ENCODE measurements at regions not wholly inside any gene's neighbourhood (a gene's known extent, or its start where the extent isn't known, plus 50 kb on each side); places are given as distances from the start of the nearest gene placed in this dataset.

DNA sequence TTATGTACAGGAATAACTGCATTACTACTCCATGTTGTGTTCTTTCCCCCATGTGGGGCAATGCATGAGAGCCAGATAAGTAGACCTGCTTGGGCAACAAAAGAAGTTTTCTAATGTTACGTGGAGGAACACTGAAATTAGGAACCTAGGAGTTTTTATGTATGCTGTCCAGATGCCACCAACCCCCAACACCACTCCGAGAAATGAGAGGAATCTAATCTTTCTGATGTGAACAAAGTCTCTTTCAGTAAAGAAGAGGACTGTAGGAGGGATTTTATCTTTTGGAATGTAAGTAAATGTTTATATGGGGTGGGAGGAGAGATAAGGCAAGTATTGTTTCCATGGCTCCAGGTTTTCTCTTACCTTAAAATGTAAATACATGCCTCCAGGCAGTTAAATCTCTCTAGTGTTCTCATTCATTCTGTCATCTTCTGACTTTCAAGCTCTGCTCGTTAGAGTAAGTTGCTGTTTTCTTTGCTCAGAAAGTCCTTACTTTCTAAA, 820.6 kb downstream of the PCDH17 start:
- TF ChIP-seq, protein P1, sequence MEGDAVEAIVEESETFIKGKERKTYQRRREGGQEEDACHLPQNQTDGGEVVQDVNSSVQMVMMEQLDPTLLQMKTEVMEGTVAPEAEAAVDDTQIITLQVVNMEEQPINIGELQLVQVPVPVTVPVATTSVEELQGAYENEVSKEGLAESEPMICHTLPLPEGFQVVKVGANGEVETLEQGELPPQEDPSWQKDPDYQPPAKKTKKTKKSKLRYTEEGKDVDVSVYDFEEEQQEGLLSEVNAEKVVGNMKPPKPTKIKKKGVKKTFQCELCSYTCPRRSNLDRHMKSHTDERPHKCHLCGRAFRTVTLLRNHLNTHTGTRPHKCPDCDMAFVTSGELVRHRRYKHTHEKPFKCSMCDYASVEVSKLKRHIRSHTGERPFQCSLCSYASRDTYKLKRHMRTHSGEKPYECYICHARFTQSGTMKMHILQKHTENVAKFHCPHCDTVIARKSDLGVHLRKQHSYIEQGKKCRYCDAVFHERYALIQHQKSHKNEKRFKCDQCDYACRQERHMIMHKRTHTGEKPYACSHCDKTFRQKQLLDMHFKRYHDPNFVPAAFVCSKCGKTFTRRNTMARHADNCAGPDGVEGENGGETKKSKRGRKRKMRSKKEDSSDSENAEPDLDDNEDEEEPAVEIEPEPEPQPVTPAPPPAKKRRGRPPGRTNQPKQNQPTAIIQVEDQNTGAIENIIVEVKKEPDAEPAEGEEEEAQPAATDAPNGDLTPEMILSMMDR (IDR thresholded peaks at IDR 0.05; ENCODE audit: insufficient read depth, low read length) = no peak
- no peak for TF ChIP-seq SPI1 (IDR thresholded peaks at IDR 0.05; ENCODE audit: borderline replicate concordance, low read depth)
- TF ChIP-seq, protein P2, sequence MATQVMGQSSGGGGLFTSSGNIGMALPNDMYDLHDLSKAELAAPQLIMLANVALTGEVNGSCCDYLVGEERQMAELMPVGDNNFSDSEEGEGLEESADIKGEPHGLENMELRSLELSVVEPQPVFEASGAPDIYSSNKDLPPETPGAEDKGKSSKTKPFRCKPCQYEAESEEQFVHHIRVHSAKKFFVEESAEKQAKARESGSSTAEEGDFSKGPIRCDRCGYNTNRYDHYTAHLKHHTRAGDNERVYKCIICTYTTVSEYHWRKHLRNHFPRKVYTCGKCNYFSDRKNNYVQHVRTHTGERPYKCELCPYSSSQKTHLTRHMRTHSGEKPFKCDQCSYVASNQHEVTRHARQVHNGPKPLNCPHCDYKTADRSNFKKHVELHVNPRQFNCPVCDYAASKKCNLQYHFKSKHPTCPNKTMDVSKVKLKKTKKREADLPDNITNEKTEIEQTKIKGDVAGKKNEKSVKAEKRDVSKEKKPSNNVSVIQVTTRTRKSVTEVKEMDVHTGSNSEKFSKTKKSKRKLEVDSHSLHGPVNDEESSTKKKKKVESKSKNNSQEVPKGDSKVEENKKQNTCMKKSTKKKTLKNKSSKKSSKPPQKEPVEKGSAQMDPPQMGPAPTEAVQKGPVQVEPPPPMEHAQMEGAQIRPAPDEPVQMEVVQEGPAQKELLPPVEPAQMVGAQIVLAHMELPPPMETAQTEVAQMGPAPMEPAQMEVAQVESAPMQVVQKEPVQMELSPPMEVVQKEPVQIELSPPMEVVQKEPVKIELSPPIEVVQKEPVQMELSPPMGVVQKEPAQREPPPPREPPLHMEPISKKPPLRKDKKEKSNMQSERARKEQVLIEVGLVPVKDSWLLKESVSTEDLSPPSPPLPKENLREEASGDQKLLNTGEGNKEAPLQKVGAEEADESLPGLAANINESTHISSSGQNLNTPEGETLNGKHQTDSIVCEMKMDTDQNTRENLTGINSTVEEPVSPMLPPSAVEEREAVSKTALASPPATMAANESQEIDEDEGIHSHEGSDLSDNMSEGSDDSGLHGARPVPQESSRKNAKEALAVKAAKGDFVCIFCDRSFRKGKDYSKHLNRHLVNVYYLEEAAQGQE (IDR thresholded peaks at IDR 0.05; ENCODE audit: insufficient replicate concordance, low read depth) = no peak
- TF ChIP-seq POLR2AphosphoS5 (IDR thresholded peaks at IDR 0.05; ENCODE audit: low read depth) = no peak

Measured in HL-60 (cell line).